IPS-20b (cell line): ENCODE measurements at regions not wholly inside any gene's neighbourhood (a gene's known extent, or its start where the extent isn't known, plus 50 kb on each side); places are given as distances from the start of the nearest gene placed in this dataset.

Experiments used
- H3K27ac ChIP-seq: one replicate; pipeline ENCODE4 v1.5.1; 2013; ENCODE audit warnings: low read length
- H3K27me3 ChIP-seq: 2 replicates; pipeline ENCODE4 v1.6.1; 2013; ENCODE audit warnings: mild to moderate bottlenecking, low read length, inconsistent platforms; ENCODE audit not compliant: insufficient read depth
- H3K36me3 ChIP-seq: 2 replicates; pipeline ENCODE4 v1.6.1; 2013; ENCODE audit warnings: low read depth, mild to moderate bottlenecking, inconsistent platforms, low read length, moderate library complexity; ENCODE audit not compliant: insufficient read depth
- H3K4me1 ChIP-seq: 2 replicates; pipeline ENCODE4 v1.6.1; 2013; ENCODE audit warnings: mild to moderate bottlenecking, control low read depth, inconsistent platforms, low read length, moderate library complexity; ENCODE audit not compliant: insufficient read depth
- H3K4me3 ChIP-seq: 2 replicates; pipeline ENCODE4 v1.5.1; 2013; ENCODE audit warnings: mild to moderate bottlenecking, low read length, inconsistent platforms
- H3K9ac ChIP-seq: 2 replicates; pipeline ENCODE4 v1.6.1; 2013; ENCODE audit warnings: low read depth, mild to moderate bottlenecking, inconsistent platforms, low read length, moderate library complexity
- H3K9me3 ChIP-seq: 2 replicates; pipeline ENCODE4 v1.6.1; 2013; ENCODE audit warnings: mild to moderate bottlenecking, low read depth, low read length, inconsistent platforms; ENCODE audit not compliant: insufficient read depth

GRCh38 chr9:93730648-93731047 is 154.3 kb downstream of the PHF2 start:
- peaks cover 31% of the 10 kb centered on the region for H3K9me3 ChIP-seq
- H3K4me1 ChIP-seq: no peaks in the 10 kb centered on the region
- no peaks in the 10 kb centered on the region for H3K27me3 ChIP-seq
- H3K36me3 ChIP-seq: no peaks in the 10 kb centered on the region
- no peak overlapping the region for H3K27ac ChIP-seq
- H3K9ac ChIP-seq: no peak overlapping the region
- no peak overlapping the region for H3K4me3 ChIP-seq

GRCh38 chr9:93730217-93730616 is 153.8 kb downstream of the PHF2 start:
- no peak overlapping the region for H3K9ac ChIP-seq
- no peaks in the 10 kb centered on the region for H3K27me3 ChIP-seq
- no peak overlapping the region for H3K27ac ChIP-seq
- no peak overlapping the region for H3K4me3 ChIP-seq
- no peaks in the 10 kb centered on the region for H3K4me1 ChIP-seq
- H3K9me3 ChIP-seq: peaks cover 31% of the 10 kb centered on the region
- H3K36me3 ChIP-seq: no peaks in the 10 kb centered on the region
